ENCODE measurements at regions not wholly inside any gene's neighbourhood (a gene's known extent, or its start where the extent isn't known, plus 50 kb on each side); places are given as distances from the start of the nearest gene placed in this dataset.

- TF ChIP-seq CTCF (conservative IDR thresholded peaks at IDR 0.05; ENCODE audit: low read length) (no peak), EZH2phosphoT487 (IDR thresholded peaks at IDR 0.05; ENCODE audit: borderline replicate concordance) (no peak)
These were observed 243.7 kb upstream of the PRKCQ start for GRCh38 chr10:6823770-6824169.

Measured in Loucy (cell line).